Kidney (tissue), 13 donors: ENCODE measurements at regions not wholly inside any gene's neighbourhood (a gene's known extent, or its start where the extent isn't known, plus 50 kb on each side); places are given as distances from the start of the nearest gene placed in this dataset.

Experiments used
- DNase-seq, 5 donors: peaks; one replicate each; pipeline ENCODE4 v3.0.0-alpha.2; 2013 to 2020
- FAIRE-seq: peaks from 2 replicates; lab custom pipeline; 2012; peaks lifted over from hg19 to GRCh38; lab: Jason Lieb, UNC
- H3K27ac ChIP-seq, 2 donors: one replicate each; pipeline ENCODE4 v1.7.0; 2013; ENCODE audit warnings: low read depth in 2 of 2, low read length in 2 of 2, inconsistent platforms in 1 of 2
- H3K27me3 ChIP-seq: one replicate; pipeline ENCODE4 v1.7.1; 2013; ENCODE audit warnings: low read length, inconsistent platforms; ENCODE audit not compliant: control insufficient read depth, insufficient read depth
- H3K36me3 ChIP-seq, 3 donors: one replicate each; pipeline versions ENCODE4 v1.7.0 to v1.7.1; 2013; ENCODE audit warnings: low read length in 3 of 3, control low read depth in 1 of 3, inconsistent platforms in 1 of 3; ENCODE audit not compliant: insufficient read depth in 3 of 3, control insufficient read depth in 2 of 3
- H3K4me1 ChIP-seq, 3 donors: one replicate each; pipeline versions ENCODE4 v1.7.0 to v1.7.1; 2013; ENCODE audit warnings: low read length in 3 of 3, inconsistent platforms in 1 of 3, low read depth in 1 of 3; ENCODE audit not compliant: control insufficient read depth in 2 of 3, insufficient read depth in 2 of 3
- H3K4me3 ChIP-seq, 3 donors: one replicate each; pipeline versions ENCODE4 v1.7.0 to v1.8.1; 2013; ENCODE audit warnings: low read length in 3 of 3, control low read depth in 1 of 3, inconsistent platforms in 1 of 3
- H3K9ac ChIP-seq, 3 donors: one replicate each; pipeline versions ENCODE4 v1.7.0 to v1.7.1; 2013; ENCODE audit warnings: low read length in 3 of 3, control low read depth in 1 of 3, inconsistent platforms in 1 of 3
- H3K9me3 ChIP-seq, 3 donors: one replicate each; pipeline versions ENCODE4 v1.7.0 to v1.7.1; 2013; ENCODE audit warnings: low read length in 3 of 3, control low read depth in 1 of 3, inconsistent platforms in 1 of 3; ENCODE audit not compliant: control insufficient read depth in 2 of 3, insufficient read depth in 1 of 3
- intact Hi-C: fragments of 100-400 bp; cut with DNase I; formaldehyde crosslinking; loops from one replicate; pipeline ENCODE4 v1.11.1; 2022
- TF ChIP-seq, protein P1 (sequence below): IDR thresholded peaks from 3 replicates; pipeline ENCODE4 v1.5.1; 2012; ENCODE audit warnings: mild to moderate bottlenecking, moderate library complexity, borderline replicate concordance; ENCODE audit not compliant: insufficient read depth; ENCODE audit errors: extremely low read depth
- donor health status: control.
- donor health status: control.
- donor health status: control.
- donor health status: control.
- donor health status: control.
- donor health status: DM: yes; HTN: yes; CAD: no.
- donor health status: Normal renal cell carcinoma (clear cell type).

- Histone ChIP-seq H3K9me3 (no peaks in the 10 kb centered on the region), H3K36me3 (no peaks in the 10 kb centered on the region), H3K9ac (no peak overlapping the region), H3K4me3 (no peak overlapping the region), H3K27ac (no peak overlapping the region), H3K27me3 (no peaks in the 10 kb centered on the region), H3K4me1 (no peaks in the 10 kb centered on the region)
- FAIRE-seq (no peak), DNase-seq (no peak)
- TF ChIP-seq, protein P1, sequence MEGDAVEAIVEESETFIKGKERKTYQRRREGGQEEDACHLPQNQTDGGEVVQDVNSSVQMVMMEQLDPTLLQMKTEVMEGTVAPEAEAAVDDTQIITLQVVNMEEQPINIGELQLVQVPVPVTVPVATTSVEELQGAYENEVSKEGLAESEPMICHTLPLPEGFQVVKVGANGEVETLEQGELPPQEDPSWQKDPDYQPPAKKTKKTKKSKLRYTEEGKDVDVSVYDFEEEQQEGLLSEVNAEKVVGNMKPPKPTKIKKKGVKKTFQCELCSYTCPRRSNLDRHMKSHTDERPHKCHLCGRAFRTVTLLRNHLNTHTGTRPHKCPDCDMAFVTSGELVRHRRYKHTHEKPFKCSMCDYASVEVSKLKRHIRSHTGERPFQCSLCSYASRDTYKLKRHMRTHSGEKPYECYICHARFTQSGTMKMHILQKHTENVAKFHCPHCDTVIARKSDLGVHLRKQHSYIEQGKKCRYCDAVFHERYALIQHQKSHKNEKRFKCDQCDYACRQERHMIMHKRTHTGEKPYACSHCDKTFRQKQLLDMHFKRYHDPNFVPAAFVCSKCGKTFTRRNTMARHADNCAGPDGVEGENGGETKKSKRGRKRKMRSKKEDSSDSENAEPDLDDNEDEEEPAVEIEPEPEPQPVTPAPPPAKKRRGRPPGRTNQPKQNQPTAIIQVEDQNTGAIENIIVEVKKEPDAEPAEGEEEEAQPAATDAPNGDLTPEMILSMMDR, result no peak
- intact Hi-C loops, result no loop called here
Observed at GRCh38 chr11:127445476-127445875, 444.9 kb upstream of the KIRREL3 start.

GRCh38 chr11:127443297-127443696, 442.7 kb upstream of the KIRREL3 start:
- Histone ChIP-seq H3K27me3 (no peaks in the 10 kb centered on the region), H3K4me1 (no peaks in the 10 kb centered on the region), H3K9me3 (no peaks in the 10 kb centered on the region), H3K4me3 (no peak overlapping the region), H3K27ac (no peak overlapping the region), H3K36me3 (no peaks in the 10 kb centered on the region), H3K9ac (no peak overlapping the region)
- FAIRE-seq (no peak), DNase-seq (no peak)
- TF ChIP-seq, protein P1, result no peak
- intact Hi-C loops, result no loop called here

GRCh38 chr11:127440616-127441015, 440.0 kb upstream of the KIRREL3 start:
- intact Hi-C loops, result no loop called here
- no peak overlapping the region for H3K27ac ChIP-seq
- FAIRE-seq, result no peak

More at GRCh38 chr11:127440616-127441015, 440.0 kb upstream of the KIRREL3 start:
- no peak overlapping the region for H3K9ac ChIP-seq
- H3K36me3 ChIP-seq, result no peaks in the 10 kb centered on the region
- no peaks in the 10 kb centered on the region for H3K9me3 ChIP-seq
- H3K27me3 ChIP-seq, result no peaks in the 10 kb centered on the region
- DNase-seq, result no peak
- H3K4me1 ChIP-seq, result no peaks in the 10 kb centered on the region
- TF ChIP-seq, protein P1, result no peak
- no peak overlapping the region for H3K4me3 ChIP-seq
